ENCODE measurements at regions not wholly inside any gene's neighbourhood (a gene's known extent, or its start where the extent isn't known, plus 50 kb on each side); places are given as distances from the start of the nearest gene placed in this dataset.
"Not testable (repeated sequence)": the region's sequence is repeated elsewhere in the genome, so short reads cannot be mapped to it uniquely, and the experiment has no call there.

- no peak for DNase-seq (ENCODE audit: low read depth in 3 of 3)
Observed at GRCh38 chr15:63434576-63435186, 53.0 kb upstream of the CA12 start.

- no peak for DNase-seq (ENCODE audit: low read depth in 3 of 3)
Observed at GRCh38 chr15:63435204-63435820, 53.7 kb upstream of the CA12 start.

- DNase-seq (ENCODE audit: low read depth in 3 of 3), result no peak
Observed at GRCh38 chr15:63436341-63436740, 54.7 kb upstream of the CA12 start.

- peak; percentile 21 to 68 (median 58) for DNase-seq (ENCODE audit: low read depth in 3 of 3)
Observed at GRCh38 chr15:63436872-63437375, 55.3 kb upstream of the CA12 start.

- peak in 1 of 3 donors; percentile 2 for DNase-seq (ENCODE audit: low read depth in 3 of 3)
Observed at GRCh38 chr15:63439536-63440264, 58.1 kb upstream of the CA12 start.

- DNase-seq (ENCODE audit: low read depth in 3 of 3), result no peak
Observed at GRCh38 chr15:63440265-63440648, 58.6 kb upstream of the CA12 start.

GRCh38 chr15:63440756-63441155 is 59.1 kb upstream of the CA12 start:
- DNase-seq (ENCODE audit: low read depth in 3 of 3), result no peak

- no peak for DNase-seq (ENCODE audit: low read depth in 3 of 3)
Observed at GRCh38 chr15:63441266-63441665, 59.6 kb upstream of the CA12 start.

GRCh38 chr15:63442080-63442479 is 60.4 kb upstream of the CA12 start:
- no peak for DNase-seq (ENCODE audit: low read depth in 3 of 3)

- DNase-seq (ENCODE audit: low read depth in 3 of 3), result no peak
Observed at GRCh38 chr15:63444611-63445010, 59.8 kb upstream of the USP3 start.

- no peak for DNase-seq (ENCODE audit: low read depth in 3 of 3)
Observed at GRCh38 chr15:63446255-63446654, 58.1 kb upstream of the USP3 start.

- DNase-seq (ENCODE audit: low read depth in 3 of 3), result no peak
Observed at GRCh38 chr15:63447017-63447676, 57.2 kb upstream of the USP3 start.

- no peak for DNase-seq (ENCODE audit: low read depth in 3 of 3)
Observed at GRCh38 chr15:63448266-63448665, 56.1 kb upstream of the USP3 start.

GRCh38 chr15:63448872-63449555 is 55.4 kb upstream of the USP3 start:
- not testable (repeated sequence) for DNase-seq (ENCODE audit: low read depth in 3 of 3)

- no peak for DNase-seq (ENCODE audit: low read depth in 3 of 3)
Observed at GRCh38 chr15:63449731-63450130, 54.7 kb upstream of the USP3 start.

GRCh38 chr15:63450884-63451225 is 53.5 kb upstream of the USP3 start:
- no peak for DNase-seq (ENCODE audit: low read depth in 3 of 3)

- no peak for DNase-seq (ENCODE audit: low read depth in 3 of 3)
Observed at GRCh38 chr15:63451671-63452315, 52.6 kb upstream of the USP3 start.

- no peak for DNase-seq (ENCODE audit: low read depth in 3 of 3)
Observed at GRCh38 chr15:63452552-63453136, 51.7 kb upstream of the USP3 start.

- DNase-seq (ENCODE audit: low read depth in 3 of 3), result no peak
Observed at GRCh38 chr15:63453186-63453905, 51.0 kb upstream of the USP3 start.

GRCh38 chr15:63454503-63455211 is 49.7 kb upstream of the USP3 start:
- DNase-seq (ENCODE audit: low read depth in 3 of 3), result no peak
